Loucy (cell line): ENCODE measurements at regions not wholly inside any gene's neighbourhood (a gene's known extent, or its start where the extent isn't known, plus 50 kb on each side); places are given as distances from the start of the nearest gene placed in this dataset.

ENCODE experiments used
- CTCF ChIP-seq: fragments of 200-600 bp; sonication (generic); conservative IDR thresholded peaks from 2 replicates; pipeline ENCODE4 v1.5.1; 2014; ENCODE audit warnings: mild to moderate bottlenecking, antibody characterized with exemption, low read length
- EZH2phosphoT487 ChIP-seq: fragments of 200-600 bp; IDR thresholded peaks from 2 replicates; pipeline ENCODE4 v1.6.1; 2018; ENCODE audit warnings: antibody characterized with exemption, mild to moderate bottlenecking, moderate library complexity, borderline replicate concordance

GRCh38 chr5:105689596-105689995, 1981.1 kb downstream of the EFNA5 start:
- TF ChIP-seq CTCF = no peak
- no peak for TF ChIP-seq EZH2phosphoT487
